ENCODE measurements at regions not wholly inside any gene's neighbourhood (a gene's known extent, or its start where the extent isn't known, plus 50 kb on each side); places are given as distances from the start of the nearest gene placed in this dataset.

DNA sequence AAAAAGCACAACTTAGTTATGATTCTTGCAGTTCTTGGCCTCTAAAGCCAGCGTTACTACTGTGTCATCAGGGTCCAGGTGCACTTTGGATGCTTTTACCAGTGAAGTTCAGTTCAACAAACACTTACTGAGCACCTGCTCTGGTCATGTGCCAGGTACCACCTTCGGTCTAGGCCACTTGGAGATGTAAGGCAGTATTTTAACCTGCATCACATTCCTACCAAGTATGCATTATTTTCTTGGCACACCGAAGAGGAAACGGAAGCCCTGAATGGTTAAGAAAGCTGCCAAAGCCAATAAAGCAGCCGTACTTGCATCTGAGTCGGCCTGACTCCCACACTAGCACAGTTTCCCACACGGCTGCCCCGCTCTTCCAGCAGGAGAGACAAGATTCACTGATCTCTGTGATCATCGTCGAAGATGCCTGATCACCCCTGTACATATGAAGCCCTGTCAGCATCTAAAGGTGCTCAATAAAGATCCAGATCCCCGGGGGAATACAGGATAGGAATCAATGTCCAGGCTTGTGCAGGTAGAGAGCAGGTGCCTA, 427.1 kb downstream of the EIPR1 start:
- no peak for ATAC-seq
- no peak for DNase-seq
- no peak for TF ChIP-seq POLR2A (IDR thresholded peaks at IDR 0.05)
- TF ChIP-seq, protein P1, sequence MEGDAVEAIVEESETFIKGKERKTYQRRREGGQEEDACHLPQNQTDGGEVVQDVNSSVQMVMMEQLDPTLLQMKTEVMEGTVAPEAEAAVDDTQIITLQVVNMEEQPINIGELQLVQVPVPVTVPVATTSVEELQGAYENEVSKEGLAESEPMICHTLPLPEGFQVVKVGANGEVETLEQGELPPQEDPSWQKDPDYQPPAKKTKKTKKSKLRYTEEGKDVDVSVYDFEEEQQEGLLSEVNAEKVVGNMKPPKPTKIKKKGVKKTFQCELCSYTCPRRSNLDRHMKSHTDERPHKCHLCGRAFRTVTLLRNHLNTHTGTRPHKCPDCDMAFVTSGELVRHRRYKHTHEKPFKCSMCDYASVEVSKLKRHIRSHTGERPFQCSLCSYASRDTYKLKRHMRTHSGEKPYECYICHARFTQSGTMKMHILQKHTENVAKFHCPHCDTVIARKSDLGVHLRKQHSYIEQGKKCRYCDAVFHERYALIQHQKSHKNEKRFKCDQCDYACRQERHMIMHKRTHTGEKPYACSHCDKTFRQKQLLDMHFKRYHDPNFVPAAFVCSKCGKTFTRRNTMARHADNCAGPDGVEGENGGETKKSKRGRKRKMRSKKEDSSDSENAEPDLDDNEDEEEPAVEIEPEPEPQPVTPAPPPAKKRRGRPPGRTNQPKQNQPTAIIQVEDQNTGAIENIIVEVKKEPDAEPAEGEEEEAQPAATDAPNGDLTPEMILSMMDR (IDR thresholded peaks at IDR 0.05) = no peak
- no peaks in the 10 kb centered on the region for H3K27me3 ChIP-seq
- H3K4me1 ChIP-seq = no peaks in the 10 kb centered on the region
- no peak overlapping the region for H3K27ac ChIP-seq
- no peaks in the 10 kb centered on the region for H3K36me3 ChIP-seq
- no peak overlapping the region for H3K4me3 ChIP-seq
- intact Hi-C loops (cut with DNase I) = no loop called here
- H3K9me3 ChIP-seq = no peaks in the 10 kb centered on the region
- WGBS (ENCODE audit: insufficient coverage, low coverage, low lambda C conversion rate, missing lambda C conversion rate) = 63% methylated on average over 3 of the region's 11 CpGs

DNA sequence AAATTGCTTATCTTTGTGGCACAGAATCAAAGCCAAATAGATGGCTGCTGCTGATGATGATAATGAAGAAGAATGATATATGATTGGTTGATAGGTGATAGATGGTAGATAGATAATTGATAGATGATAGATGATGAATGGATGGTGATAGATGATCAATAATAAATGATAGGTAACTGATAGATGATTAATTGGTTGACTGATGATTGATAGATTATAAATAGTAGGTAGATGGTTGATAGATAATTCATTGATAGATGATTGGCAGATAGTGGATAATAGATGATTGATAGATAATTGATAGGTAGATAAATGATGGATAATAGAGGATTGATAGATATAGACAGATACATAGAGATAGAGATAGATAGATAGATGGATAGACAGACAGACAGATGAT, 430.2 kb downstream of the EIPR1 start:
- H3K36me3 ChIP-seq = no peaks in the 10 kb centered on the region
- no peak overlapping the region for H3K27ac ChIP-seq
- TF ChIP-seq POLR2A (IDR thresholded peaks at IDR 0.05) = no peak
- TF ChIP-seq, protein P1 (IDR thresholded peaks at IDR 0.05) = no peak
- no peak overlapping the region for H3K4me3 ChIP-seq
- no peak for ATAC-seq
- intact Hi-C loops (cut with DNase I) = no loop called here
- H3K9me3 ChIP-seq = no peaks in the 10 kb centered on the region
- DNase-seq = no peak
- H3K27me3 ChIP-seq = no peaks in the 10 kb centered on the region
- H3K4me1 ChIP-seq = no peaks in the 10 kb centered on the region

DNA sequence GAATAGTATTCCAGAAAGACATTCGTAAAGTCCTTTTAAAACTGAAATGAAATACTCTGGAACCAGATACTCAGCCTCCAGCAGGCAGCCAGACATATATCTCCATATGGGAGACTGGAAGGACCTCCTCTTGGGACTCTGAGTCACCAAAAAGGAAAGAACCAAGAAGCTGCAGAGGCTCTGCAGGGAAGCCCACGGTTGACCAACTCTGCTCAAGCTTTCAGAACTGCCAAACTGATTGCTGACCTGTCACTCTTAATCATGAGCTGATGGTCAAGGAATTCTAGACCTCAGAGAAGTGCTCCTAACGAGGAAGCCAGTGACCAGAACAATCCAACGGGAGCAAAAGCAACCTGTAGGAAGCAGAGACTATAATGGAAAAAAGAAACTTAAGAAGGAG, 434.7 kb downstream of the EIPR1 start:
- no peaks in the 10 kb centered on the region for H3K36me3 ChIP-seq
- ATAC-seq (no peak), DNase-seq (no peak)
- no peak overlapping the region for H3K4me3 ChIP-seq
- H3K4me1 ChIP-seq = no peaks in the 10 kb centered on the region
- TF ChIP-seq, protein P1 (IDR thresholded peaks at IDR 0.05) = no peak
- TF ChIP-seq POLR2A (IDR thresholded peaks at IDR 0.05) = no peak
- H3K9me3 ChIP-seq = no peaks in the 10 kb centered on the region
- intact Hi-C loops (cut with DNase I) = no loop called here
- 43% methylated on average over 4 of the region's 4 CpGs for WGBS (ENCODE audit: insufficient coverage, low coverage, low lambda C conversion rate, missing lambda C conversion rate)
- no peaks in the 10 kb centered on the region for H3K27me3 ChIP-seq
- no peak overlapping the region for H3K27ac ChIP-seq

DNA sequence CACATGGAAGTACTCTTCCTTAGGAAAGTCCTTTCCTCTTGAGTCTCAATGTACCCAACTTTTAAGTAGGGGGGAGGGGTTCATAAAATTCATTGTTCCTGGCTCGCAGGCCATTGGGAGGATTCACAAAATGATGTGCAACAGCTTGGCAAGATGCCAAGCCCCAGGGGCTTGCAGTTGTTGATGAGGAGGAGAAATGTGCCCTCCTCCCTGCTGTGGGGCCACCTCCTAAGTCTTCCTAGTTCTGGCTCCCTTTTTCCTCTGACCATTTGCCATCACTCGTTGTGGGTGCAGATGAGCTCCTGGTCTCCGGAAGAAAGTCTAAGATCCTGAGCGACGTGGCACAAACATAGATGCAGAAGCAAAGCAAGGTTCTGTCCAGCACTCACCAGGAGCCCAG, 435.4 kb downstream of the EIPR1 start:
- no peaks in the 10 kb centered on the region for H3K36me3 ChIP-seq
- no peaks in the 10 kb centered on the region for H3K4me1 ChIP-seq
- TF ChIP-seq, protein P1 (IDR thresholded peaks at IDR 0.05) = no peak
- no peak for TF ChIP-seq POLR2A (IDR thresholded peaks at IDR 0.05)
- ATAC-seq (no peak), DNase-seq (no peak)
- no peaks in the 10 kb centered on the region for H3K27me3 ChIP-seq
- H3K27ac ChIP-seq = no peak overlapping the region
- H3K4me3 ChIP-seq = no peak overlapping the region
- intact Hi-C loops (cut with DNase I) = no loop called here
- WGBS (ENCODE audit: insufficient coverage, low coverage, low lambda C conversion rate, missing lambda C conversion rate) = 60% methylated on average over 3 of the region's 5 CpGs
- H3K9me3 ChIP-seq = no peaks in the 10 kb centered on the region

DNA sequence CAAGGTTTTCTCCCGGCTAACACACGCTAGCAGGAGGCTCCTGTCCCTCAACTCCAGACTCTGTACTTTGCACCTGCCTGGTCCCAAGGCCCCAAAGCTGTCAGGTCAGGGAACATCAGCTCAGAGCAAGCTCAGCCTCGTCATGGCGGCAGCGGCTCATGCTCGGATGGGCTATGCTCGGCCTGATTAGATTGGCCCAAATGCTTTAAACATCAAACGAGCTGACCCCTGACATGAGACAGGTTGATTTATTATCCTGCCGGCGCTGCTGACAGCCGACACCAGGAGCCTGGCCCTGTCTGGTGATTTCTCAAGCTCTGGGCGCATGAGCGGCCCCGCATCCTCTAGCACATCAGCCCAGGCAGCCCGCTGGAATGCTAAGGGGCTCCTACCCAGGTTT, 436.4 kb downstream of the EIPR1 start:
- H3K36me3 ChIP-seq = no peaks in the 10 kb centered on the region
- no peaks in the 10 kb centered on the region for H3K27me3 ChIP-seq
- TF ChIP-seq, protein P1 (IDR thresholded peaks at IDR 0.05) = no peak
- no peak for TF ChIP-seq POLR2A (IDR thresholded peaks at IDR 0.05)
- intact Hi-C loops (cut with DNase I) = no loop called here
- H3K27ac ChIP-seq = no peak overlapping the region
- WGBS (ENCODE audit: insufficient coverage, low coverage, low lambda C conversion rate, missing lambda C conversion rate) = 46% methylated on average over 6 of the region's 15 CpGs
- no peaks in the 10 kb centered on the region for H3K4me1 ChIP-seq
- H3K9me3 ChIP-seq = no peaks in the 10 kb centered on the region
- no peak overlapping the region for H3K4me3 ChIP-seq
- DNase-seq (no peak), ATAC-seq (no peak)

All from right lobe of liver (tissue), 6 donors.